ENCODE measurements at regions not wholly inside any gene's neighbourhood (a gene's known extent, or its start where the extent isn't known, plus 50 kb on each side); places are given as distances from the start of the nearest gene placed in this dataset.

DNA sequence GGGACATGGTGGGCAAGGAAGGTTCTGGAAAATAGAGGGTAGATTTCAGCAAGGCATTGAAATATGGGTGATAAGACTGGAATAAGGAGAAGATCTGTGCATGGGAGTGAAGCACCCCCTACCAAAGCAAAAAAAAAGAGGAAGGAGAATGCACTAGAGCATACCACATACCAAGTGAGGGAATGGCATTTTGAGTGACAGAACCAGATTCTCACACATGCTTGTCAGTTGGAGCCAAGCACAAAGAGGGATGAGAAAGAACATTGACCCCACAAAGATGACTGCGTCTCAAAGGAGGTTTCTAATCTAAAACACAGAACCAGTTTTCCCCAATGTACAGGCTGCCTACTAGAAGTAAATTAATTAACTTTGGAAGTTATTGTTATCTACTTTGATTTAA lies 140.3 kb upstream of the SMAD1 start:
- TF ChIP-seq ASH2L (IDR thresholded peaks at IDR 0.05; ENCODE audit: borderline replicate concordance, low read depth) (no peak), BHLHE40 (IDR thresholded peaks at IDR 0.05; ENCODE audit: borderline replicate concordance in 1 of 2, low read depth in 2 of 2, low read length in 1 of 2) (no peak), POLR2A (IDR thresholded peaks at IDR 0.05; ENCODE audit: low read depth, low read length) (no peak), YY1 (IDR thresholded peaks at IDR 0.05; ENCODE audit: low read depth, low read length) (no peak), IKZF1 (conservative IDR thresholded peaks at IDR 0.05) (no peak), TBL1XR1 (IDR thresholded peaks at IDR 0.05; ENCODE audit: low read depth, low read length) (no peak), MEF2A (IDR thresholded peaks at IDR 0.05; ENCODE audit: insufficient read depth, low read depth, low read length) (no peak), SMC3 (IDR thresholded peaks at IDR 0.05; ENCODE audit: borderline replicate concordance, low read length) (no peak), ZNF274 (IDR thresholded peaks at IDR 0.05; ENCODE audit: insufficient read depth, insufficient read length) (no peak), TCF12 (IDR thresholded peaks at IDR 0.05; ENCODE audit: low read depth, low read length) (no peak), PML (IDR thresholded peaks at IDR 0.05; ENCODE audit: low read length) (no peak), POLR2AphosphoS5 (IDR thresholded peaks at IDR 0.05; ENCODE audit: low read length) (no peak)
- TF ChIP-seq, protein P1, sequence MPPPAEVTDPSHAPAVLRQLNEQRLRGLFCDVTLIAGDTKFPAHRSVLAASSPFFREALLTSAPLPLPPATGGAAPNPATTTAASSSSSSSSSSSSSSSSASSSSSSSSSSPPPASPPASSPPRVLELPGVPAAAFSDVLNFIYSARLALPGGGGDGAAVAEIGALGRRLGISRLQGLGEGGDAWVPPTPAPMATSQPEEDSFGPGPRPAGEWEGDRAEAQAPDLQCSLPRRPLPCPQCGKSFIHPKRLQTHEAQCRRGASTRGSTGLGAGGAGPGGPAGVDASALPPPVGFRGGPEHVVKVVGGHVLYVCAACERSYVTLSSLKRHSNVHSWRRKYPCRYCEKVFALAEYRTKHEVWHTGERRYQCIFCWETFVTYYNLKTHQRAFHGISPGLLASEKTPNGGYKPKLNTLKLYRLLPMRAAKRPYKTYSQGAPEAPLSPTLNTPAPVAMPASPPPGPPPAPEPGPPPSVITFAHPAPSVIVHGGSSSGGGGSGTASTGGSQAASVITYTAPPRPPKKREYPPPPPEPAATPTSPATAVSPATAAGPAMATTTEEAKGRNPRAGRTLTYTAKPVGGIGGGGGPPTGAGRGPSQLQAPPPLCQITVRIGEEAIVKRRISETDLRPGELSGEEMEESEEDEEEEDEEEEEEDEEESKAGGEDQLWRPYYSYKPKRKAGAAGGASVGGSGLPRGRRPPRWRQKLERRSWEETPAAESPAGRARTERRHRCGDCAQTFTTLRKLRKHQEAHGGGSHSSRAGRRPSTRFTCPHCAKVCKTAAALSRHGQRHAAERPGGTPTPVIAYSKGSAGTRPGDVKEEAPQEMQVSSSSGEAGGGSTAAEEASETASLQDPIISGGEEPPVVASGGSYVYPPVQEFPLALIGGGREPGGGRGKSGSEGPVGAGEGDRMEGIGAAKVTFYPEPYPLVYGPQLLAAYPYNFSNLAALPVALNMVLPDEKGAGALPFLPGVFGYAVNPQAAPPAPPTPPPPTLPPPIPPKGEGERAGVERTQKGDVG (CRISPR knock-in tag; IDR thresholded peaks at IDR 0.05) = no peak
- TF ChIP-seq, protein P2, sequence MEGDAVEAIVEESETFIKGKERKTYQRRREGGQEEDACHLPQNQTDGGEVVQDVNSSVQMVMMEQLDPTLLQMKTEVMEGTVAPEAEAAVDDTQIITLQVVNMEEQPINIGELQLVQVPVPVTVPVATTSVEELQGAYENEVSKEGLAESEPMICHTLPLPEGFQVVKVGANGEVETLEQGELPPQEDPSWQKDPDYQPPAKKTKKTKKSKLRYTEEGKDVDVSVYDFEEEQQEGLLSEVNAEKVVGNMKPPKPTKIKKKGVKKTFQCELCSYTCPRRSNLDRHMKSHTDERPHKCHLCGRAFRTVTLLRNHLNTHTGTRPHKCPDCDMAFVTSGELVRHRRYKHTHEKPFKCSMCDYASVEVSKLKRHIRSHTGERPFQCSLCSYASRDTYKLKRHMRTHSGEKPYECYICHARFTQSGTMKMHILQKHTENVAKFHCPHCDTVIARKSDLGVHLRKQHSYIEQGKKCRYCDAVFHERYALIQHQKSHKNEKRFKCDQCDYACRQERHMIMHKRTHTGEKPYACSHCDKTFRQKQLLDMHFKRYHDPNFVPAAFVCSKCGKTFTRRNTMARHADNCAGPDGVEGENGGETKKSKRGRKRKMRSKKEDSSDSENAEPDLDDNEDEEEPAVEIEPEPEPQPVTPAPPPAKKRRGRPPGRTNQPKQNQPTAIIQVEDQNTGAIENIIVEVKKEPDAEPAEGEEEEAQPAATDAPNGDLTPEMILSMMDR (IDR thresholded peaks at IDR 0.05 in 2 of 3, conservative IDR thresholded peaks at IDR 0.05 in 1 of 3; ENCODE audit: control insufficient read depth in 2 of 3, extremely low read depth in 1 of 3, insufficient read depth in 1 of 3, low read depth in 3 of 3, low read length in 3 of 3) = no peak

Data from GM12878 (cell line).